Choroid plexus epithelial cell (primary cell): ENCODE measurements at regions not wholly inside any gene's neighbourhood (a gene's known extent, or its start where the extent isn't known, plus 50 kb on each side); places are given as distances from the start of the nearest gene placed in this dataset.
A peak's percentile ranks its signal among the peaks of the same experiment; 100 is the strongest.

Experiments used
- DNase-seq: peaks from one replicate; pipeline ENCODE4 v3.0.0-alpha.2; 2010; ENCODE audit warnings: low read depth
- H3K4me3 ChIP-seq: 2 replicates; pipeline ENCODE4 v1.5.1; 2011; ENCODE audit warnings: low read depth, mild to moderate bottlenecking, control low read depth, low read length, moderate library complexity
- CTCF ChIP-seq: conservative IDR thresholded peaks from 2 replicates; pipeline ENCODE4 v1.5.1; 2011; ENCODE audit warnings: low read depth, mild to moderate bottlenecking, control low read depth, inconsistent platforms, low read length, moderate library complexity

GRCh38 chr4:180925805-180926204 is 1317.4 kb upstream of the TENM3 start:
- no peak overlapping the region for H3K4me3 ChIP-seq
- DNase-seq: no peak
- no peak for TF ChIP-seq CTCF

- TF ChIP-seq CTCF: no peak
- no peak overlapping the region for H3K4me3 ChIP-seq
- DNase-seq: no peak
These were observed 1316.9 kb upstream of the TENM3 start for GRCh38 chr4:180926277-180926676.

GRCh38 chr4:180932370-180933001 is 1310.7 kb upstream of the TENM3 start:
- TF ChIP-seq CTCF: no peak
- DNase-seq: peak; percentile 1
- H3K4me3 ChIP-seq: no peak overlapping the region

GRCh38 chr4:180937083-180937482 is 1306.1 kb upstream of the TENM3 start:
- H3K4me3 ChIP-seq: no peak overlapping the region
- no peak for DNase-seq
- no peak for TF ChIP-seq CTCF

GRCh38 chr4:180940680-180941079 is 1302.5 kb upstream of the TENM3 start:
- no peak for TF ChIP-seq CTCF
- no peak for DNase-seq
- no peak overlapping the region for H3K4me3 ChIP-seq

- no peak for TF ChIP-seq CTCF
- no peak for DNase-seq
- no peak overlapping the region for H3K4me3 ChIP-seq
These were observed 1300.8 kb upstream of the TENM3 start for GRCh38 chr4:180942367-180942916.

- H3K4me3 ChIP-seq: no peak overlapping the region
- TF ChIP-seq CTCF: no peak
- DNase-seq: no peak
These were observed 1297.0 kb upstream of the TENM3 start for GRCh38 chr4:180946188-180946587.
